T-helper 17 cell (primary cell): ENCODE measurements at regions not wholly inside any gene's neighbourhood (a gene's known extent, or its start where the extent isn't known, plus 50 kb on each side); places are given as distances from the start of the nearest gene placed in this dataset.

ENCODE experiments used
- ATAC-seq: fragments of 150-1000 bp; cut with Tn5 transposase; 2 replicates; pipeline ENCODE4 v1.10.0; 2021; ENCODE audit warnings: mild to moderate bottlenecking, moderate library complexity
- DNase-seq, 3 donors: peaks; one replicate each; pipeline versions ENCODE4 v3.0.0 to v3.0.0-alpha.2; 2020 to 2021
- H3K9me3 ChIP-seq: one replicate; pipeline ENCODE4 v1.7.0; 2013; ENCODE audit warnings: low read length, mild to moderate bottlenecking; ENCODE audit not compliant: control insufficient read depth, poor library complexity, severe bottlenecking
- H3K27ac Mint-ChIP-seq: one replicate; pipeline ENCODE4 v1.8.0; 2022; ENCODE audit warnings: mild to moderate bottlenecking, moderate library complexity, mixed read lengths
- H3K27me3 Mint-ChIP-seq: one replicate; pipeline ENCODE4 v1.8.0; 2022; ENCODE audit warnings: mixed read lengths
- H3K36me3 Mint-ChIP-seq: one replicate; pipeline ENCODE4 v1.8.0; 2022; ENCODE audit warnings: low read depth, mixed read lengths
- H3K4me1 Mint-ChIP-seq: one replicate; pipeline ENCODE4 v1.8.0; 2022; ENCODE audit warnings: mild to moderate bottlenecking, mixed read lengths
- H3K4me3 Mint-ChIP-seq: one replicate; pipeline ENCODE4 v1.8.0; 2022; ENCODE audit warnings: mild to moderate bottlenecking, moderate library complexity, mixed read lengths

DNA sequence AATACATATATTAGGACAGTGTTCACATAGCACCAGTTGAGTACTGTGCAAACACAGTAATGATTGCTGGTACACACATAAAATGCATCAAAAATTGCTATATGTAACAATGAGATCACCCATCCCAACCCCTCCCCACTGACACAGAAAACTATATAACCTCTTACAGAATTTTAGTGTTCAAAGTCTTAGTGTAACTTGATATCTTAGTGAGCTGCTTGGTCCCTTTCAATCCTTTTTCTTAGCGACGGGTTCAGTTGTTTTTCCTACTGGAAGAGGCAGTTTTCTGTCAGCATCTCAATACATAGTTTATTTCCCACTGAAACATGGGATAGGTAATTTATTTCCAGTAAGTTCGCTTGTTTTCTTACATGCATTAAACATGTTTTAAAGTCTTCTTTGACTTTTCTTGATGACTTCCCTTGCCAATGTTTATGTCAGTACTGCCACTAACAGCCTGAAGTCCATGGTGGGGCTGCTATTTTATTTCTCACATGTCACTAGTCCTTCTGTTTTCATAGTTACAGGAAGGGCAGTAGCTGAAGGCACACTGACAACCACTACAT lies 96.4 kb upstream of the FOXC1 start:
- no peak for ATAC-seq
- no peak overlapping the region for H3K4me3 Mint-ChIP-seq
- no peaks in the 10 kb centered on the region for H3K36me3 Mint-ChIP-seq
- DNase-seq = no peak
- H3K9me3 ChIP-seq = no peaks in the 10 kb centered on the region
- no peak overlapping the region for H3K27ac Mint-ChIP-seq
- H3K27me3 Mint-ChIP-seq = peaks cover 33% of the 10 kb centered on the region
- no peaks in the 10 kb centered on the region for H3K4me1 Mint-ChIP-seq

DNA sequence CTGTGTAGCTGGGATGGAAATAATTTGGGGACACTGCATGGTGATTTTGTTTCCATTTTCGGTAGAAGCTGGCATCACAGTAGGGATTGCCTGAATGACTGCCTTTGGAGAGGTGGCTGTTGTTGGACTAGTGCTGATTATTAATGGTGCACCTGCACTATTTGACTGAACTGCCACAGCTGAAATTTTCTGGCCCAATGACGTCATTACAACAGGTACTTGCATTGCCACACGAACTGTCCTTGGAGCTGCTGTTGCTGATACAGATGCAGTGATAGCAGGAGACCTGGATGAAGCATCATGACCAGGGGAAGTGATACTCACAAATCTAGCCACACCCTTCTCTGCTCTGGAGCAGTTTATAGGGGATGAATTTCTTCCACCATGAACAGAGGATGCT lies 95.6 kb upstream of the FOXC1 start:
- Mint-ChIP-seq H3K4me1 (no peaks in the 10 kb centered on the region), H3K27me3 (peaks cover 37% of the 10 kb centered on the region), H3K36me3 (no peaks in the 10 kb centered on the region), H3K27ac (no peak overlapping the region), H3K4me3 (no peak overlapping the region)
- DNase-seq (no peak), ATAC-seq (no peak)
- no peaks in the 10 kb centered on the region for H3K9me3 ChIP-seq

DNA sequence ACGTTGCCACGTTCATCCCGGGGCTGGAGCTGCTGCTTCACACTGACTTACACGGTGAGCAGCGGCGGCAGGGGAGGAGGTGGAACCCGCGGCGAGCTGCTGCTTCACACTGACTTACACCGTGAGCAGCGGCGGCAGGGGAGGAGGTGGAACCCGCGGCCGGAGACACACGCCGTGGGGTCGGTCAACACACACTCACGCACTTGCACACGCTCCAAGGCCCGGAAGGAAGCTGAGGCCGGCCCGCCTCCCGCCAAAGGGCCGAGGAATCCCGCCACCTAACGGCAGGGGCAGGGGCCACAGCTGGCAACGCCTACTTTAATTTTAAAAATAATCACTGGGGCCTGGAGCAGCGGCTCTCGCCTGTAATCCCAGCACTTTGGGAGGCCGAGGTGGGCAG lies 94.4 kb upstream of the FOXC1 start:
- Mint-ChIP-seq H3K36me3 (no peaks in the 10 kb centered on the region), H3K4me1 (no peaks in the 10 kb centered on the region), H3K4me3 (no peak overlapping the region), H3K27ac (no peak overlapping the region), H3K27me3 (peaks cover 34% of the 10 kb centered on the region)
- DNase-seq (no peak), ATAC-seq (no peak)
- no peaks in the 10 kb centered on the region for H3K9me3 ChIP-seq

DNA sequence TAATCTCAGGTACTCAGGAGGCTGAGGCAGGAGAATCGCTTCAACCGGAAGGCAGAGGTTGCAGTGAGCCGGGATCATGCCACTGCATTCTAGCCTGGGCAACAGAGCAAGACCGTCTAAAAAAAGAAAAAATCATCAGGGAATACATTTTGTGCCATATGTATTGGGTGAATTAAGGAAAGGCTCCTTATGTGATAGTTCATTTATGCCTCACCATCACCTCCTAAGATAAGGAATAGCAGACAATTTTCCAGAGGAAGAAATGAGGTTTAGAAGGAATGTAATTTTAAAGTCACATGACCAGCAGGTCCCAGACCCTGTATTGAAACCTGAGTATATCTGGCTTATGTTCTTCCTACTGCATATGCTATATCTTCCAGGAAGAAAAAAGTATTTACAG lies 93.9 kb upstream of the FOXC1 start:
- Mint-ChIP-seq H3K4me1 (no peaks in the 10 kb centered on the region), H3K27me3 (peaks cover 30% of the 10 kb centered on the region), H3K27ac (no peak overlapping the region), H3K4me3 (no peak overlapping the region), H3K36me3 (no peaks in the 10 kb centered on the region)
- ATAC-seq = no peak
- H3K9me3 ChIP-seq = no peaks in the 10 kb centered on the region
- no peak for DNase-seq

DNA sequence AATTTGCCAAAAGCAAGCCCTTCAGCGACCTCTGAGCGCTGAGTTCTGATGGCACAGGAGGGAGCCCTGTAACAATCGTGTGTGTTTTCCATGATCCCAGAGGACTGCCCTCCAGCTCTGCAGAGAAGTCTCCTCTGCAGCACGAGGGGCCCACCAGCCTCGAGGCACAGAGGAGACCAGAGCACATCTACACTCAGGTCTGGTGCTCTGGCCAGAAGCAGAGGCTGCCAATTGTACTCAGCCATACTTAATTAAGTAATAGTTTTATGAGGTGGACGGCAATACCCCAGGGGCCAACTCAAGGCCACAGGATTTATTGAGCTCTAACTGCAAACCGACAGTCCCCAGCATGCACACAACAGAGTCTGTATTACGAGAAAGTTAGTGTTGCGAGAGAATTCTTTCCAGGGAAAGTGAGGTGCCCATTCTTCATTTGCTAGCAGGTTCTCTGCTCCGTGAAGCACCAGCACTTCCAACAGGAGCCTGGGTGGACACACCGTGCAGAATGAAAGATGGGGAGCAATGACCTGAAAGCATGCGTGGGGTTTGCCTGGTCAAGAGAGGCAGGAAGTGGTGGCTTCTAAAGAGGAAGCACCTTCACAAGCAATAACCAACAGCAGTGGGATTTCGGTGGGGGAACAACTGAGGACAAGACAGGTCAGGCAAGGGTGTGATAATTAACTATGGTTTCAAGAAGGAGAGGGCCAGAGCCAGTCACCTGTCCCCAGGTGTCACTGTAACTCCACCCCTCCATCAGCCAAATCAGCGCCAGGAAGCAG lies 92.8 kb upstream of the FOXC1 start:
- no peaks in the 10 kb centered on the region for H3K9me3 ChIP-seq
- H3K4me1 Mint-ChIP-seq = peaks cover 4% of the 10 kb centered on the region
- no peak overlapping the region for H3K27ac Mint-ChIP-seq
- DNase-seq (no peak), ATAC-seq (no peak)
- H3K4me3 Mint-ChIP-seq = no peak overlapping the region
- peaks cover 36% of the 10 kb centered on the region for H3K27me3 Mint-ChIP-seq
- H3K36me3 Mint-ChIP-seq = peaks cover 4% of the 10 kb centered on the region

DNA sequence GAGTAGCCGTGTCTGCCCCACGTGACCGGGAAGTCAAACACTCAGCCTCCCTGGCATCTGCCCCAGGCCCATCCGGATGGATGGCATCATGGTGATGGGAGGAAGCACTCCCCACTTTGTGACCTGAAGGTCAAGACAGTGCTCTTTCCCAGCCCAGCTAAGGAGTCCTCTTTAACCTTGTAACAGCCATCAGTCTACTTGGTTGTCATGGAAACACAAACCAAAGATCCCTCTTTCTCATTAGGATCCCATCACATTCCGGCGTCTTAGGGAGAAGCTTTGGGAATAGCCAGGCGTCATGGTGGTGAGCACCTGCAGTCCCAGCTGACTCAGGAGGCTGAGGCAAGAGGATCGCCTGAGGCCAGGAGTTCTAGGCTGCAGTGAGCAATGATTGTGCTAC lies 90.9 kb upstream of the FOXC1 start:
- Mint-ChIP-seq H3K4me1 (peaks cover 8% of the 10 kb centered on the region), H3K27me3 (peaks cover 48% of the 10 kb centered on the region), H3K27ac (no peak overlapping the region), H3K4me3 (no peak overlapping the region), H3K36me3 (peaks cover 4% of the 10 kb centered on the region)
- no peaks in the 10 kb centered on the region for H3K9me3 ChIP-seq
- ATAC-seq = no peak
- no peak for DNase-seq

DNA sequence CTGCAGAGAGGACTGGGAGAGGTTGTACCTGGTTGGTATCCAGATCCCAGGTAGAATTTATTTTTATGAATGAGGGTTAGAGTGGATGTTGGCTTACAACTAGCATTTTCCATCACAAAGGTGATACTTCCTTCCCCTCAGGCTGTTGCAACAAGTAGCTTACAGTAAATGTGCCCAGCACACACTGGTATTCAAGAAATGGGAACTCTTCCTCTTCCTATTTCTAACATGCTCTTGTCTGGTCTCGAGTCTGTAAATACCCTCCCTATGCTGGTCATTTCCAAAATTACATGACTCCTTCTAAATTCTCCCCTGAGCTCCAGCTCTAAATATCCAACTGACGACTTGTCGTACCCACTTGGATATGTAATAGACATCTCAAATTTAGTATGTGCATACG lies 90.1 kb upstream of the FOXC1 start:
- H3K4me3 Mint-ChIP-seq = no peak overlapping the region
- ATAC-seq (no peak), DNase-seq (no peak)
- H3K4me1 Mint-ChIP-seq = peaks cover 15% of the 10 kb centered on the region
- H3K27me3 Mint-ChIP-seq = peaks cover 48% of the 10 kb centered on the region
- H3K36me3 Mint-ChIP-seq = peaks cover 4% of the 10 kb centered on the region
- no peak overlapping the region for H3K27ac Mint-ChIP-seq
- H3K9me3 ChIP-seq = no peaks in the 10 kb centered on the region

DNA sequence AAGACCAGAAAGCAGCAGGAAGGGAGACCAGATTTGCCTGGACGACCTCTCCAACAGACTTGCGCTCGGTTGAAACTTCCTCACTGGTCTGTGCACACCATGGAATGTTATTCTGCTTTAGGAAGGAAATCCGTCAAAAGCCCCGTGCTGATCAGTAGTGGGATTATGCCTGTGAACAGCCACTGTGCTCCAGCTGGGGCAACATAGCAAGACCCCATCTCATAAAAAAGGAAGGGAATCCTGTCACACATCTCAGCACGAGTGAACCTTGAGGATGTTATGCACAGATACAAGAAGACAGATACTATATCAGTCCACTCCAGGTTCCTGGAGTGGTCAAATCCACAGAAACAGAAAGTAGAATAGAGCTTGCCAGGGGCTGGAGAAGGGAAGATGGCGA lies 86.9 kb upstream of the FOXC1 start:
- Mint-ChIP-seq H3K27me3 (peaks cover 26% of the 10 kb centered on the region), H3K27ac (no peak overlapping the region), H3K4me3 (no peak overlapping the region), H3K36me3 (peaks cover 4% of the 10 kb centered on the region), H3K4me1 (peaks cover 36% of the 10 kb centered on the region)
- no peaks in the 10 kb centered on the region for H3K9me3 ChIP-seq
- DNase-seq = no peak
- ATAC-seq = no peak

DNA sequence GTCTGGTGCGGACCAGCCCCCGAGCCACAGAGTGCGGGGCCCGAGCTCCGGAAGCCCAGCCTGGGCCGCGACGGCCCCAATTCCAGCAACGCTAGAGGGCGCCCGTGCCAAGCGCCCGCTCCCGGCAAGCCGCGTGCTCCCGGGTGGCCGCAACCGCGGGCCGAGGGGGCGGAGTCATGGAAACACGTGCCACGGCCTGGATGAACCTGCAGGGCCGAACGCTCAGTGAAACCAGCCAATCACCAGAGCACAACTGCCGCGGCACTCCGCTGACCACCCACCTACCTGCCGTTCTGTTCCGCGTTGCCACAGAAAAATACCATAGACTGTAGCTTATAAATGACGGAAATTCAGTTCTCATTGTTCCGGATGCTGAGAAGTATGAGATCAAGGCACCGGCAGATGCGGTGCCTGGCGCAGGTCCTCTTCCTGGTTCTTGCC lies 85.7 kb upstream of the FOXC1 start:
- Mint-ChIP-seq H3K4me3 (peak overlapping the region; percentile 81), H3K27ac (peak overlapping the region; percentile 86), H3K36me3 (peaks cover 4% of the 10 kb centered on the region), H3K4me1 (peaks cover 43% of the 10 kb centered on the region), H3K27me3 (peaks cover 17% of the 10 kb centered on the region)
- H3K9me3 ChIP-seq = no peaks in the 10 kb centered on the region
- ATAC-seq (peak; percentile 87), DNase-seq (peak; percentile 60 to 77 (median 72))

DNA sequence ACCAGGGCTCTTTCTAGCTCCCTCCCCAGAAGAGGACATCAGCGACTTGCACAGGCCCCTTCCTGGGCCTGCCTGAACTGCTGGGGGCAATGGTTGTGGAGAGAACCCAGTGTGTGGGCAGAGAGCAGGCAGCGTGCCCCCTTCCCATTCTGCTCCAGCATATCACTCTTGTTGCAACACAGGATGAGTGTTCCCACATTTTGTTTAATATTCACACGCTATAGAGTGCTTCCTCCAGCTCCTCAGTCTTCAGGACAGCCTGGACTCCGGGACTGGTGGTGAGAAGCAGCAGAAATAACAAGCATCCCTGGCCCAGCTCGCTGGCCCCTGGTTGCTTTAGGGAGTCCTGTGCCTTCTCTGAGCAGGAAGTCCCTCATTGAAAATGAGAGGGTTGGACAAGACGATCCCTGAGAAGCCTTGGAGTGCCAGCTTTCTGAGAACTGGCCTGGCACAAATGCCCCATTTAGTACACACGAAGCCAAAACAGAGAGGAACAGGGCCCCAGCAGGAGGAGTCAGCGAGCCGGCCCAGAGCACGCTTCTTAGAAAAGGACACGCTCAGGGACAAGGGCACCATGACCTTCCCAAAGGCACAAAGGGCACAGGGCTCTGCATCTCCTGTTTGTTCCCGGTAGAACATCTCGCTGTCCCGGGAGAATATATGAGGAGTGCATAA lies 84.2 kb upstream of the FOXC1 start:
- Mint-ChIP-seq H3K4me1 (peaks cover 50% of the 10 kb centered on the region), H3K4me3 (peak overlapping the region; percentile 66), H3K36me3 (peaks cover 4% of the 10 kb centered on the region), H3K27ac (peak overlapping the region; percentile 86), H3K27me3 (peaks cover 17% of the 10 kb centered on the region)
- DNase-seq (no peak), ATAC-seq (no peak)
- no peaks in the 10 kb centered on the region for H3K9me3 ChIP-seq

DNA sequence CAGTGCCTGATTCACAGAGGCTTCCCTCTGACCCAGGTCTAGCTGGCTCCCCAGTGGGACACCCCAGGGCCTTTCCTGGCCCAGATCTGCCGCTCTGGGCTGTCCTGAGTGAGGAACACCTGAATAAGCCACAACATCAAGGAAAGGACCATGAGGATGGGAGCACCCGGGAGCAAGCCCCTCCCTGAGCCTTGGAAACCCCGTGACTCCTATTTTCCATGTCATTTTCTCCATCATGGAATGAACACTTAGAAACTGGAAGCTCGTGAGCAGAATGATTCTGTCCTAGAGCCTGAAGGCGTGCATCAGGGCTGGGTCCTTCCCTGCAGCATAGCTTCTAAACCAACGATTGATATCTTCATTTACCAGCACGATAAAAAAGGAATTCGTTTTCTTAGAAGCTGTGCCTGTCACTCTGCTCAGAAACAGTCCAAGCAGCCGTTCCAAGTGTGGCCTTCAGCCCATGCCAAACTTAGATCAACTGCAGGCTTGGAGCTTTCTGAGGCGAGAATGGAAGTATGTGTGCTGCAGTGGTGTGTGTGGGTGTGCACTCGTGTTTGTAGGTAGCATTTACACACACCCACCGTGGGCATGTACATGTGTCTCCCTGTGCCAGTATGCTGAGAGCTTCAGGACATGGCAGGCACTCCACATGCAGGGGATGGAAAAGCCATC lies 83.2 kb upstream of the FOXC1 start:
- H3K4me3 Mint-ChIP-seq = peak overlapping the region; percentile 65

DNA sequence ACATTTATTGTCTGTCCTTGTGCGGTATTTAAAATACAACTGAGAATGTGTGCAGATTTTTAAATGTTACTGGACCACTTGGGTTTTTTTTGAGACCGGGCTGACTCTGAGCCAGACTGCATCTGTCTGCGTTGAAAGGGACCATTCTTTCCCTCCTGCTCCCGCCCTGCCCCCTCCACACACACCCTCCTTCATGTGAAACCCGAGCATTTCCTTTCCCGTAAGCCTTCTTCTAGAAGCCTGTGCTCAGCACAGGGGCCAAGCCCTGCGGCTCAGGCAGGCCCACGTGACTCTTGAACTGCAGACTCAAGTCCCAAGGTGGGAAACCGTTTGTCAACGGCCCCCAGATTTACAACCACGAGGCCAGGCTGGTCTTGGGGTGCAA lies 82.7 kb upstream of the FOXC1 start:
- ATAC-seq = peak; percentile 63
- Mint-ChIP-seq H3K4me1 (peaks cover 51% of the 10 kb centered on the region), H3K27ac (peak overlapping the region; percentile 83), H3K27me3 (peaks cover 10% of the 10 kb centered on the region), H3K4me3 (peak overlapping the region; percentile 65), H3K36me3 (no peaks in the 10 kb centered on the region)
- DNase-seq = peak in 1 of 3 donors; percentile 23
- no peaks in the 10 kb centered on the region for H3K9me3 ChIP-seq

More for the DNA sequence above, 83.2 kb upstream of the FOXC1 start:
- Mint-ChIP-seq H3K27ac (peak overlapping the region; percentile 83), H3K27me3 (peaks cover 15% of the 10 kb centered on the region), H3K4me1 (peaks cover 53% of the 10 kb centered on the region), H3K36me3 (peaks cover 4% of the 10 kb centered on the region)
- H3K9me3 ChIP-seq = no peaks in the 10 kb centered on the region
- DNase-seq (no peak), ATAC-seq (no peak)

DNA sequence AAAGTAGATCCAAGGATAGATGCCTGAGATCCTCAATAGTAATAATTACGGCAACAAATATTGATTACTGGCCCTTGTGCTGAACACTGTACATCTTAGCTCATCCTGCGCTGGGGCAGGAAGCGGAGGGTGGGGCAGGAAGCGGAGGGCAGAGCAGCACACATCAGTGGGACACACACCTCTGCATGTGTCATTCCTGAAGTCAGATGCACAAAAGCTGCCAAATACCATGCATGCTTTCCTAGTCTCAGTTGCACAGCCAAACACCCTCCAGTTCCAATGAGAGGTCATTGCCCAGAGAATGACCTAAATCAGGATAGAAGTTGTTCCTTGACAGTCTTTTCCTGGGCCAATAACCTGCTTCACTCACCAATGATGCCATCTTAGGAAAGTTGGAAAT lies 74.4 kb upstream of the FOXC1 start:
- DNase-seq (no peak), ATAC-seq (peak; percentile 88)
- Mint-ChIP-seq H3K27me3 (no peaks in the 10 kb centered on the region), H3K27ac (no peak overlapping the region), H3K36me3 (no peaks in the 10 kb centered on the region), H3K4me3 (peak overlapping the region; percentile 66), H3K4me1 (peaks cover 27% of the 10 kb centered on the region)
- H3K9me3 ChIP-seq = no peaks in the 10 kb centered on the region
